ENCODE measurements at regions not wholly inside any gene's neighbourhood (a gene's known extent, or its start where the extent isn't known, plus 50 kb on each side); places are given as distances from the start of the nearest gene placed in this dataset.
"Not testable (repeated sequence)": the region's sequence is repeated elsewhere in the genome, so short reads cannot be mapped to it uniquely, and the experiment has no call there.

DNA sequence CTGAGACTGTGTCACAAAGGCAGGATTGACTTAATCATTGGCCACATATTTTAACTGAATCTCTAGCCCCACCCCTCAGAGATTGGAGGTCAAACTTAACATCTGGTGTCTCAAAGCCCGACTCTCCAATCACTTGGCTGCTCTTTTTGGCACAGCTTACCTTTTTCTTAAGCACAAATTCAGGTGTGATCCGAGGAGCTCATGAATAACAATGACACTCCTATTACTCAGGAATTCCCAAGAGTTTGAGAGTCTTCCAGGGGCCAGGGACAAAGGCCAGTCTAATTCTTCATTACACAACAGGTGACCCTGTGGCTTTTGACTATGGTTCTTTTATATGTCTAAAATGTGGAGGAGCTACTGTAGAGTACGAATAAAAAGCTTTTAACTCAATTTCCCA, 945.2 kb downstream of the SPATA31A7 start:
- H3K4me2 ChIP-seq (ENCODE audit: low read length); H3K27ac ChIP-seq (ENCODE audit: low read length); H3K9me3 ChIP-seq (ENCODE audit: low read length); DNase-seq; H3K79me2 ChIP-seq (ENCODE audit: low read length); BruUV-seq (replicated peaks); H3K9ac ChIP-seq (ENCODE audit: low read length); H3K36me3 ChIP-seq (ENCODE audit: low read depth, low read length); intact Hi-C loops (cut with micrococcal nuclease); H4K20me1 ChIP-seq (ENCODE audit: low read length); H3F3A ChIP-seq (ENCODE audit: low read length, unreplicated experiment); ATAC-seq; H3K9me2 ChIP-seq (replicated peaks; ENCODE audit: low read length); H3K4me3 ChIP-seq (ENCODE audit: low read length); CTCF ChIA-PET; H3K27me3 ChIP-seq (ENCODE audit: low read length); H3K4me1 ChIP-seq (ENCODE audit: insufficient read depth, low read length); POLR2A ChIA-PET (ENCODE audit: unreplicated experiment); H2AFZ ChIP-seq (ENCODE audit: low read length): not testable (repeated sequence)

DNA sequence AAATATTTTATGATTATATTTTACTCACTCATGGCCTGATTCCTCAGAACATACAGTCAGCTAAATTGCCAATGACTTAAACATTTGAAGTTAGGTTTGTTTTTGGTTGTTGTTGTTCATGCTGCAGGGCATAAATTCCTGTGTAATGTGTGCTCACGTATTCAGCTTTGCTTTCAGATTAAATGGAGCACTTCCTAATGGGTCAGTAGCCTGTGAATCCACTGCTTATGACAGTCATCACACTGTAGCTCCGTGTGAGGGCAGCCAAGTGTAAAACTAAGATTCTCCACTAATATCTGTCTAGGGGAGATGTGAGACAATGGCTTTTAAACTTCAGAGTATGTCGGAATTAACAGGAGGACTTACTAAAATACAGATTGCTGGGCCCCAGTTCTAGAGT, 955.8 kb downstream of the SPATA31A7 start:
- POLR2A ChIA-PET (ENCODE audit: unreplicated experiment), result not testable (repeated sequence)

More for the DNA sequence above, 955.8 kb downstream of the SPATA31A7 start:
- H3K36me3 ChIP-seq (ENCODE audit: low read depth, low read length); H3K79me2 ChIP-seq (ENCODE audit: low read length); H3K4me3 ChIP-seq (ENCODE audit: low read length); DNase-seq; H3F3A ChIP-seq (ENCODE audit: low read length, unreplicated experiment); H2AFZ ChIP-seq (ENCODE audit: low read length); H3K27me3 ChIP-seq (ENCODE audit: low read length); H3K9me3 ChIP-seq (ENCODE audit: low read length); H3K9ac ChIP-seq (ENCODE audit: low read length); H3K4me1 ChIP-seq (ENCODE audit: insufficient read depth, low read length); H3K4me2 ChIP-seq (ENCODE audit: low read length); CTCF ChIA-PET; intact Hi-C loops (cut with micrococcal nuclease); H3K27ac ChIP-seq (ENCODE audit: low read length); BruUV-seq (replicated peaks); H3K9me2 ChIP-seq (replicated peaks; ENCODE audit: low read length); H4K20me1 ChIP-seq (ENCODE audit: low read length); ATAC-seq: not testable (repeated sequence)
